ENCODE measurements at regions not wholly inside any gene's neighbourhood (a gene's known extent, or its start where the extent isn't known, plus 50 kb on each side); places are given as distances from the start of the nearest gene placed in this dataset.
A peak's percentile ranks its signal among the peaks of the same experiment; 100 is the strongest.

- DNase-seq (ENCODE audit: low read depth, low spot score) (no peak), ATAC-seq (no peak)
- H3K27me3 ChIP-seq (ENCODE audit: control insufficient read depth, insufficient read depth, low read length) = no peaks in the 10 kb centered on the region
- no peaks in the 10 kb centered on the region; the same call in 1 of the 2 replicates for H3K4me1 ChIP-seq (ENCODE audit: control insufficient read depth, insufficient read depth, low read length)
- in situ Hi-C loops (cut with HindIII; ENCODE audit: low pct_unique_long_range_greater_than_20kb, low sequenced_read_pairs) = no loop called here
- no peak overlapping the region for H3K4me3 ChIP-seq (ENCODE audit: low read depth in 2 of 2, low read length in 2 of 2)
- ChIA-PET POLR2A (no interaction called here), CTCF (interaction anchor here (0.6 kb wide), 1 partner anchor 379 kb away, joined by 5 read pairs; no protein-coding TSS in a partner anchor)
- H3K27ac ChIP-seq (ENCODE audit: low read length) = no peak overlapping the region
- intact Hi-C loops (cut with micrococcal nuclease; ENCODE audit: unreplicated experiment) = no loop called here
- H3K36me3 ChIP-seq (ENCODE audit: control insufficient read depth, insufficient read depth, low read length) = no peaks in the 10 kb centered on the region
- no peaks in the 10 kb centered on the region for H3K9me3 ChIP-seq (ENCODE audit: control insufficient read depth, insufficient read depth, low read depth, low read length)
- no TSS peak for BruUV-seq (replicated peaks)
- TF ChIP-seq CTCF (IDR thresholded peaks at IDR 0.05) (peak; percentile 75), TCF7L2 (IDR thresholded peaks at IDR 0.05; ENCODE audit: low read depth, low read length) (no peak)
Observed at GRCh38 chr4:42280327-42281095, 116.8 kb upstream of the SHISA3 start.

- Histone ChIP-seq H3K36me3 (ENCODE audit: control insufficient read depth, insufficient read depth, low read length) (no peaks in the 10 kb centered on the region), H3K27me3 (ENCODE audit: control insufficient read depth, insufficient read depth, low read length) (no peaks in the 10 kb centered on the region), H3K4me3 (ENCODE audit: low read depth in 2 of 2, low read length in 2 of 2) (no peak overlapping the region), H3K4me1 (ENCODE audit: control insufficient read depth, insufficient read depth, low read length) (no peaks in the 10 kb centered on the region; the same call in 1 of the 2 replicates), H3K27ac (ENCODE audit: low read length) (no peak overlapping the region), H3K9me3 (ENCODE audit: control insufficient read depth, insufficient read depth, low read depth, low read length) (no peaks in the 10 kb centered on the region)
- intact Hi-C loops (cut with micrococcal nuclease; ENCODE audit: unreplicated experiment) = loop anchor here (1.0 kb wide), 1 partner anchor 238 kb away; no protein-coding TSS in a partner anchor
- no TSS peak for BruUV-seq (replicated peaks)
- ATAC-seq (no peak), DNase-seq (ENCODE audit: low read depth, low spot score) (no peak)
- POLR2A ChIA-PET = no interaction called here
- in situ Hi-C loops (cut with HindIII; ENCODE audit: low pct_unique_long_range_greater_than_20kb, low sequenced_read_pairs) = no loop called here
- TF ChIP-seq POLR2AphosphoS5 (IDR thresholded peaks at IDR 0.05; ENCODE audit: low read depth, low read length) = no peak
- no peak for TF ChIP-seq CTCF (IDR thresholded peaks at IDR 0.05)
- TF ChIP-seq TCF7L2 (IDR thresholded peaks at IDR 0.05; ENCODE audit: low read depth, low read length) = no peak
- TF ChIP-seq REST (IDR thresholded peaks at IDR 0.05; ENCODE audit: insufficient read depth in 1 of 2, low read depth in 2 of 2, low read length in 1 of 2) = no peak
- CTCF ChIA-PET = no interaction called here
Observed at GRCh38 chr4:42281324-42282020, 115.8 kb upstream of the SHISA3 start.

All from Panc1 (cell line).